ENCODE measurements at regions not wholly inside any gene's neighbourhood (a gene's known extent, or its start where the extent isn't known, plus 50 kb on each side); places are given as distances from the start of the nearest gene placed in this dataset.

GRCh38 chr4:189176002-189176401 is 764.7 kb upstream of the FRG1 start:
- Histone ChIP-seq H3K9me3 (ENCODE audit: control insufficient read depth, insufficient read depth, low read length) (no peaks in the 10 kb centered on the region), H3K27me3 (ENCODE audit: control insufficient read depth, insufficient read depth, low read length) (no peaks in the 10 kb centered on the region), H3K36me3 (ENCODE audit: control insufficient read depth, insufficient read depth, low read length) (no peaks in the 10 kb centered on the region), H3K4me3 (ENCODE audit: low read depth, low read length) (no peak overlapping the region), H3K9ac (ENCODE audit: low read depth, low read length) (no peak overlapping the region), H3K4me1 (ENCODE audit: control insufficient read depth, insufficient read depth, low read length) (peaks cover 20% of the 10 kb centered on the region)

GRCh38 chr4:189177130-189177529 is 763.5 kb upstream of the FRG1 start:
- no peaks in the 10 kb centered on the region for H3K36me3 ChIP-seq (ENCODE audit: control insufficient read depth, insufficient read depth, low read length)
- H3K9me3 ChIP-seq (ENCODE audit: control insufficient read depth, insufficient read depth, low read length), result no peaks in the 10 kb centered on the region
- H3K27me3 ChIP-seq (ENCODE audit: control insufficient read depth, insufficient read depth, low read length), result no peaks in the 10 kb centered on the region
- H3K4me3 ChIP-seq (ENCODE audit: low read depth, low read length), result no peak overlapping the region
- H3K9ac ChIP-seq (ENCODE audit: low read depth, low read length), result no peak overlapping the region
- peaks cover 20% of the 10 kb centered on the region for H3K4me1 ChIP-seq (ENCODE audit: control insufficient read depth, insufficient read depth, low read length)

- H3K27me3 ChIP-seq (ENCODE audit: control insufficient read depth, insufficient read depth, low read length), result no peaks in the 10 kb centered on the region
- peaks cover 20% of the 10 kb centered on the region for H3K4me1 ChIP-seq (ENCODE audit: control insufficient read depth, insufficient read depth, low read length)
- H3K9me3 ChIP-seq (ENCODE audit: control insufficient read depth, insufficient read depth, low read length), result no peaks in the 10 kb centered on the region
- no peaks in the 10 kb centered on the region for H3K36me3 ChIP-seq (ENCODE audit: control insufficient read depth, insufficient read depth, low read length)
- H3K9ac ChIP-seq (ENCODE audit: low read depth, low read length), result no peak overlapping the region
- no peak overlapping the region for H3K4me3 ChIP-seq (ENCODE audit: low read depth, low read length)
These were observed 762.4 kb upstream of the FRG1 start for GRCh38 chr4:189178125-189178746.

- Histone ChIP-seq H3K9me3 (ENCODE audit: control insufficient read depth, insufficient read depth, low read length) (peaks cover 3% of the 10 kb centered on the region), H3K36me3 (ENCODE audit: control insufficient read depth, insufficient read depth, low read length) (no peaks in the 10 kb centered on the region), H3K27me3 (ENCODE audit: control insufficient read depth, insufficient read depth, low read length) (no peaks in the 10 kb centered on the region), H3K4me1 (ENCODE audit: control insufficient read depth, insufficient read depth, low read length) (peaks cover 16% of the 10 kb centered on the region), H3K9ac (ENCODE audit: low read depth, low read length) (peak overlapping the region; percentile 28), H3K4me3 (ENCODE audit: low read depth, low read length) (no peak overlapping the region)
These were observed 754.8 kb upstream of the FRG1 start for GRCh38 chr4:189185810-189186432.

GRCh38 chr4:189187531-189188052 is 753.1 kb upstream of the FRG1 start:
- Histone ChIP-seq H3K36me3 (ENCODE audit: control insufficient read depth, insufficient read depth, low read length) (no peaks in the 10 kb centered on the region), H3K9me3 (ENCODE audit: control insufficient read depth, insufficient read depth, low read length) (peaks cover 3% of the 10 kb centered on the region), H3K9ac (ENCODE audit: low read depth, low read length) (no peak overlapping the region), H3K4me1 (ENCODE audit: control insufficient read depth, insufficient read depth, low read length) (peaks cover 16% of the 10 kb centered on the region), H3K4me3 (ENCODE audit: low read depth, low read length) (no peak overlapping the region), H3K27me3 (ENCODE audit: control insufficient read depth, insufficient read depth, low read length) (no peaks in the 10 kb centered on the region)

- H3K9ac ChIP-seq (ENCODE audit: low read depth, low read length), result no peak overlapping the region
- no peaks in the 10 kb centered on the region for H3K27me3 ChIP-seq (ENCODE audit: control insufficient read depth, insufficient read depth, low read length)
- no peak overlapping the region for H3K4me3 ChIP-seq (ENCODE audit: low read depth, low read length)
- no peaks in the 10 kb centered on the region for H3K9me3 ChIP-seq (ENCODE audit: control insufficient read depth, insufficient read depth, low read length)
- no peaks in the 10 kb centered on the region for H3K36me3 ChIP-seq (ENCODE audit: control insufficient read depth, insufficient read depth, low read length)
- peaks cover 3% of the 10 kb centered on the region for H3K4me1 ChIP-seq (ENCODE audit: control insufficient read depth, insufficient read depth, low read length)
These were observed 742.0 kb upstream of the FRG1 start for GRCh38 chr4:189198624-189199023.

GRCh38 chr4:189200353-189200752 is 740.3 kb upstream of the FRG1 start:
- H3K36me3 ChIP-seq (ENCODE audit: control insufficient read depth, insufficient read depth, low read length), result no peaks in the 10 kb centered on the region
- H3K27me3 ChIP-seq (ENCODE audit: control insufficient read depth, insufficient read depth, low read length), result no peaks in the 10 kb centered on the region
- H3K9me3 ChIP-seq (ENCODE audit: control insufficient read depth, insufficient read depth, low read length), result no peaks in the 10 kb centered on the region
- no peak overlapping the region for H3K9ac ChIP-seq (ENCODE audit: low read depth, low read length)
- peaks cover 3% of the 10 kb centered on the region for H3K4me1 ChIP-seq (ENCODE audit: control insufficient read depth, insufficient read depth, low read length)
- no peak overlapping the region for H3K4me3 ChIP-seq (ENCODE audit: low read depth, low read length)

- Histone ChIP-seq H3K27me3 (ENCODE audit: control insufficient read depth, insufficient read depth, low read length) (no peaks in the 10 kb centered on the region), H3K4me1 (ENCODE audit: control insufficient read depth, insufficient read depth, low read length) (peaks cover 3% of the 10 kb centered on the region), H3K9ac (ENCODE audit: low read depth, low read length) (no peak overlapping the region), H3K9me3 (ENCODE audit: control insufficient read depth, insufficient read depth, low read length) (no peaks in the 10 kb centered on the region), H3K4me3 (ENCODE audit: low read depth, low read length) (no peak overlapping the region), H3K36me3 (ENCODE audit: control insufficient read depth, insufficient read depth, low read length) (no peaks in the 10 kb centered on the region)
These were observed 738.3 kb upstream of the FRG1 start for GRCh38 chr4:189202182-189202868.

GRCh38 chr4:189202869-189203271 is 737.8 kb upstream of the FRG1 start:
- H3K9me3 ChIP-seq (ENCODE audit: control insufficient read depth, insufficient read depth, low read length), result no peaks in the 10 kb centered on the region
- H3K9ac ChIP-seq (ENCODE audit: low read depth, low read length), result no peak overlapping the region
- H3K27me3 ChIP-seq (ENCODE audit: control insufficient read depth, insufficient read depth, low read length), result no peaks in the 10 kb centered on the region
- H3K4me1 ChIP-seq (ENCODE audit: control insufficient read depth, insufficient read depth, low read length), result peaks cover 3% of the 10 kb centered on the region
- no peak overlapping the region for H3K4me3 ChIP-seq (ENCODE audit: low read depth, low read length)
- H3K36me3 ChIP-seq (ENCODE audit: control insufficient read depth, insufficient read depth, low read length), result no peaks in the 10 kb centered on the region

- Histone ChIP-seq H3K4me3 (ENCODE audit: low read depth, low read length) (no peak overlapping the region), H3K9me3 (ENCODE audit: control insufficient read depth, insufficient read depth, low read length) (no peaks in the 10 kb centered on the region), H3K36me3 (ENCODE audit: control insufficient read depth, insufficient read depth, low read length) (no peaks in the 10 kb centered on the region), H3K9ac (ENCODE audit: low read depth, low read length) (no peak overlapping the region), H3K27me3 (ENCODE audit: control insufficient read depth, insufficient read depth, low read length) (no peaks in the 10 kb centered on the region), H3K4me1 (ENCODE audit: control insufficient read depth, insufficient read depth, low read length) (peaks cover 3% of the 10 kb centered on the region)
These were observed 736.1 kb upstream of the FRG1 start for GRCh38 chr4:189204616-189205015.

- Histone ChIP-seq H3K4me3 (ENCODE audit: low read depth, low read length) (no peak overlapping the region), H3K27me3 (ENCODE audit: control insufficient read depth, insufficient read depth, low read length) (no peaks in the 10 kb centered on the region), H3K9ac (ENCODE audit: low read depth, low read length) (no peak overlapping the region), H3K9me3 (ENCODE audit: control insufficient read depth, insufficient read depth, low read length) (no peaks in the 10 kb centered on the region), H3K4me1 (ENCODE audit: control insufficient read depth, insufficient read depth, low read length) (peaks cover 2% of the 10 kb centered on the region), H3K36me3 (ENCODE audit: control insufficient read depth, insufficient read depth, low read length) (no peaks in the 10 kb centered on the region)
These were observed 733.7 kb upstream of the FRG1 start for GRCh38 chr4:189206953-189207352.

GRCh38 chr4:189207872-189208271 is 732.8 kb upstream of the FRG1 start:
- H3K4me1 ChIP-seq (ENCODE audit: control insufficient read depth, insufficient read depth, low read length), result no peaks in the 10 kb centered on the region
- no peak overlapping the region for H3K9ac ChIP-seq (ENCODE audit: low read depth, low read length)
- no peaks in the 10 kb centered on the region for H3K36me3 ChIP-seq (ENCODE audit: control insufficient read depth, insufficient read depth, low read length)
- no peaks in the 10 kb centered on the region for H3K9me3 ChIP-seq (ENCODE audit: control insufficient read depth, insufficient read depth, low read length)
- H3K4me3 ChIP-seq (ENCODE audit: low read depth, low read length), result no peak overlapping the region
- no peaks in the 10 kb centered on the region for H3K27me3 ChIP-seq (ENCODE audit: control insufficient read depth, insufficient read depth, low read length)

All from iPS-15b (cell line).